ACC112 (cell line): ENCODE measurements at regions not wholly inside any gene's neighbourhood (a gene's known extent, or its start where the extent isn't known, plus 50 kb on each side); places are given as distances from the start of the nearest gene placed in this dataset.

Experiments used
- H2AFZ ChIP-seq: fragments of 200-600 bp; sonication (generic); one replicate; pipeline ENCODE4 v1.6.0; 2017; ENCODE audit warnings: antibody characterized with exemption, low read length; ENCODE audit not compliant: unreplicated experiment
- H3K27ac ChIP-seq: fragments of 200-600 bp; sonication (generic); 2 replicates; pipeline ENCODE4 v1.5.1; 2014; ENCODE audit warnings: low read depth, mild to moderate bottlenecking, antibody characterized with exemption, low read length, moderate library complexity
- H3K27me3 ChIP-seq: fragments of 200-600 bp; sonication (generic); 2 replicates; pipeline ENCODE4 v1.6.1; 2014; ENCODE audit warnings: mild to moderate bottlenecking, antibody characterized with exemption, low read length, moderate library complexity, mixed read lengths; ENCODE audit not compliant: insufficient read depth
- H3K36me3 ChIP-seq: fragments of 200-600 bp; sonication (generic); 2 replicates; pipeline ENCODE4 v1.6.1; 2016; ENCODE audit warnings: mild to moderate bottlenecking, antibody characterized with exemption, low read length, moderate library complexity, mixed read lengths; ENCODE audit not compliant: insufficient read depth
- H3K4me1 ChIP-seq: fragments of 200-600 bp; sonication (generic); one replicate; pipeline ENCODE4 v1.6.1; 2016; ENCODE audit warnings: low read length, mixed read lengths; ENCODE audit not compliant: insufficient read depth, unreplicated experiment, control insufficient read depth
- H3K4me3 ChIP-seq: fragments of 200-600 bp; sonication (generic); 2 replicates; pipeline ENCODE4 v1.5.1; 2014; ENCODE audit warnings: mild to moderate bottlenecking, low read depth, low read length
- H3K79me2 ChIP-seq: fragments of 200-600 bp; sonication (generic); one replicate; pipeline ENCODE4 v1.6.0; 2016; ENCODE audit warnings: low read length; ENCODE audit not compliant: control insufficient read depth, unreplicated experiment, insufficient read depth

DNA sequence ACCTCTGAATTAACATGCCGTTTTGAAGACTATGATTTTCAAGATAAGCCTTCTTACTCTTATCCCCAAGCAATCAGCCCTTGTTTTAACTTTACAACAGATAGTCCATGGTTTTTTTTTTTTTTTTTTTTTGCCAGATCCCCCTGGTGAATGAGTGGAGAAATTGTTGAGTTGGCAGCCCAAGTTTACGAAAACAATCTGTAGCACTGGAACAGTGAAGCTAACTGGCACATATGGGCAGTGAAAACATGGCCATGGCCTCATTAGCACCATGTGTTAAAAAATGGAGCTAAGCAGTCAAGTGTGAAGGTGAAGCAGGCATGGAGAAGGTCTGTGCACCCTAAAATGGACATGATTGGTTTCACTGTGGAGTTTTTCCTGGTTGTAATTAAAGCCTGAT lies 812.1 kb upstream of the MIR17HG start:
- no peaks in the 10 kb centered on the region for H3K36me3 ChIP-seq
- H3K27ac ChIP-seq, result no peak overlapping the region
- H3K27me3 ChIP-seq, result no peaks in the 10 kb centered on the region
- H3K4me3 ChIP-seq, result no peak overlapping the region
- no peaks in the 10 kb centered on the region for H3K4me1 ChIP-seq
- no peaks in the 10 kb centered on the region for H3K79me2 ChIP-seq
- no peak overlapping the region for H2AFZ ChIP-seq

DNA sequence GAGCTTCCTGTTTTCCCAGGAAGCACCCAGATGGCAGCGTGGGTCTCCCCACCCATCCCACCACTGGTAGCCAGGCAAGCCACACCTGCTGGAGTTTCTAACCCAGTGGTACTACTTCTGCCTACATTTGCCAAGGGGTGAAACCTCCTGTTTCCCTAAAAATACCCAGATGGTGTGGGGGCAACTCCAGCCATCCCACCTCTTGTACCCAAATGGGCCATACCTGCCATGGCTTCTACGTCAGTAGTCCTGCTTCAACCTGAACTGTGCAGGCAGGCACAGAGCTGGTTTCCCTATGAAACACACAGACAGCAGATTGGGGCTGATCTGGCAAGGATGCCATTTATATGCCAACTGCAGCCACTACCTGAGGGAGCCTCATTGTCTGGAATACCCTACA lies 809.4 kb upstream of the MIR17HG start:
- Histone ChIP-seq H3K4me3 (no peak overlapping the region), H2AFZ (no peak overlapping the region), H3K4me1 (no peaks in the 10 kb centered on the region), H3K79me2 (no peaks in the 10 kb centered on the region), H3K36me3 (no peaks in the 10 kb centered on the region), H3K27me3 (no peaks in the 10 kb centered on the region), H3K27ac (no peak overlapping the region)

DNA sequence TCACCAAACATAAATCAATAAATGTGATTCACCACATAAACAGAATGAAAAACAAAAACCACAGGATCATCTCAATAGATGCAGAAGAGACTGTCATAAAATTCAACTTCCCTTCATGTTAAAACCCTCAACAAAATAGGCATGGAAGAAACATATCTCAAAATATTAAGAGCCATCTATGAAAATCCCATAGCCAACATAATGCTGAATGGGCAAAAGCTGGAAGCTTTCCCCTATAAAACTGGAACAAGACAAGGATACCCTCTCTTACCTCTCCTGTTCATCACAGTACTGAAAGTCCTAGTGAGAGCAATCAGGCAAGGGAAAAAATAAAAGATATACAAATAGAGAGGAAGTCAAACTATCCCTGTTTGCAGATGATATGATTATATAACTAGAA lies 806.1 kb upstream of the MIR17HG start:
- Histone ChIP-seq H3K79me2 (no peaks in the 10 kb centered on the region), H3K4me3 (no peak overlapping the region), H3K36me3 (no peaks in the 10 kb centered on the region), H2AFZ (no peak overlapping the region), H3K27me3 (no peaks in the 10 kb centered on the region), H3K27ac (no peak overlapping the region), H3K4me1 (no peaks in the 10 kb centered on the region)

DNA sequence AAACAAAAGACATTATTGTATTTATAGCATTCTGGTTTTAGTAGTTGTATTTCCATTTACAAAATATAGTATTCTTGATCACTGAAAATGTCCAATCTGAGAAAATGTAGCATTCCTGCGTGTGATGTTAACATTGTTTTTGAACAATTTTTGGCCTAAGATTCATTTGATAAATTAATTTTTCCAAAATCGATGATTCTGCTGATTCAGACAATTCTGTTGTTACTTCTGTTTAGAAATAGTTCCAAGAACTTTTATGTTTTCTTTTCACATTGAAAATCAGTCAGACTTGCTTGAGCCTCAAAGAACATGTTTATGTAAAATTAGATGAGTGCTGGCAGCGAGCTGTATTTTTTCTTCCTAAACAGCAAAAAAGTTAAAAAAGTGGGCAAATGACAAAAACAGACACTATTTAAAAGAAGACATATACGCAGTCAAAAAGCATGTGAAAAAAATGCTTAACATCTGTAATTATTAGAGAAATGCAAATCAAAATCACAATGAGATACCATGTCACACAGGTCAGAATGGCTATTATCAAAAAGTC lies 804.5 kb upstream of the MIR17HG start:
- no peaks in the 10 kb centered on the region for H3K4me1 ChIP-seq
- no peaks in the 10 kb centered on the region for H3K27me3 ChIP-seq
- no peak overlapping the region for H3K27ac ChIP-seq
- H2AFZ ChIP-seq, result no peak overlapping the region
- no peak overlapping the region for H3K4me3 ChIP-seq
- H3K36me3 ChIP-seq, result no peaks in the 10 kb centered on the region
- no peaks in the 10 kb centered on the region for H3K79me2 ChIP-seq

DNA sequence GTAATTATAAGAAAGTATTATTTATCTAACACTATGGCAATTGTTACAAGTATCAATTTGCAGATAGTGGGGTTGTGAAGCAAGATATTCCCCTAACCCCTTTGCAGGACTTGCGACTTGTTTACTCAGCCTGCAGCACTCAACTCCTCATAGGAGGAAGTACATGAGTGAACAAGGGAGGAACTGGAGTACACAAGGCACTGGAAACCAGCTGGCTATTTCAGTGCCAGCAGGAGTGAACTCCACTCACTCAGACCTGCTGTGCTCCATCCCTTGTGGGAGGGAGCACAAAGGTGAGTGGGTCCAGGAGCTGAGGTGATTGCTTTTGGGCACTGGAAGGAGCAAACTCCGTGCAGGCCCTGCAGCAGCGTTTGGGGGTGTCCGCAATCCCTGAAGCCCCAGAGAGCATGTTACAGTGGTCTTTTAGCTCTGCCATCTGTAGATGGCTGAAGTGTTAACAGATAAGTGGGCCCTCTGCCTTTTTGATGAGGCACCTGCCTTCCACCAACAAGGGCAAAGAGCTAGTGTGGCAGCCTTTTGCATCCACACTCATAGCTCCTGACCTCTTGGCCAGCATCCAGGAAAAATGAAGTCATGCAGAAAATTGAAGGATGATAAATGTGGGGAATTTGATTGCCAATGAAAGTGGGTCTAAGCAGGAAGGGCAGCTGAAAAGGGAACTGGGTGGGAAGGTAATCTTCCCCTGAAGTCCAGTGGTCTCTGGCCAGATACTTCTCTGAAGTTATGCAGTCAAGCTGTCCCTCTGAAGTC lies 802.2 kb upstream of the MIR17HG start:
- Histone ChIP-seq H3K4me3 (no peak overlapping the region), H3K27me3 (no peaks in the 10 kb centered on the region), H2AFZ (no peak overlapping the region), H3K4me1 (no peaks in the 10 kb centered on the region), H3K27ac (no peak overlapping the region), H3K79me2 (no peaks in the 10 kb centered on the region), H3K36me3 (no peaks in the 10 kb centered on the region)

DNA sequence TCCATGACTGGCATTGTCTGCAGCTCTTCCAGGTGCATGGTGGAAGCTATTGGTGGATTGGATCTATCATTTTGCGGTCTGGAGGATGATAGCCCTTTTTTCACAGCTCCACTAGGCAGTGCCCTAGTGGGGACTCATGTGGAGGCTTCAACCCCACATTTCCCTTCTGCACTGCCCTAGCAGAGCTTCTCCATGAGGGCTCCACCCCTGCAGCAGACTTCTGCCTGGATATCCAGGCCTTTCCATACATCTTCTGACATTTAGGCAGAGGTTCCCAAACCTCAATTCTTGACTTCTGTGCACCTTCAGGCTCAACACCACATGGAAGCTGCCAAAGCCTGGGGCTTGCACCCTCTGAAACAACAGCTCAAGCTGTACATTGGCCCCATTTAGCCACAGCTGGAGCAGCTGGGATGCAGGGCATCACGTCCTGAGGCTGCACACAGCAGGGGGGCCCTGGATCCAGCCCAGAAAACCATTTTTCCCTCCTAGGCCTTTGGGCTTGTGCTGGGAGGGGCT lies 800.2 kb upstream of the MIR17HG start:
- H3K79me2 ChIP-seq, result no peaks in the 10 kb centered on the region
- H3K27ac ChIP-seq, result no peak overlapping the region
- no peaks in the 10 kb centered on the region for H3K36me3 ChIP-seq
- H3K27me3 ChIP-seq, result no peaks in the 10 kb centered on the region
- no peaks in the 10 kb centered on the region for H3K4me1 ChIP-seq
- no peak overlapping the region for H3K4me3 ChIP-seq
- H2AFZ ChIP-seq, result no peak overlapping the region

DNA sequence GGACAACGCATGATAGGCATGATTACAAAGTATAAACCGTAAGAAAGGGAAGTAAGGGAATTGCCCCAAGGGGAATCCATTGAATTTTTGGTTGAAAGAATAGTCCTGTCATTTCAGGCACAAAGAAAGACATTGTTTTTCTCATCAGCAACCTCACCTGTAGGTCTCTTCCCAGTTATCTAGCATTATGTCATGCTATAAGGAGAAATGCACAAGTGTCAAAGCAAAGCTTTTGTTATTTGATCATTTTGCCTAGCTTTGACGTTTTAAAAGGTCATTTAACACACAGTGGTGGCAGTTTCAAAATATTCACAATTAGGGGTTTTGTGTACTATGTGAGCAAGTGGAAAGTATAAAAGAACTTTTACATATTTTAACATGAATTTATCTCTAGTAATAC lies 796.2 kb upstream of the MIR17HG start:
- Histone ChIP-seq H3K27me3 (no peaks in the 10 kb centered on the region), H3K27ac (no peak overlapping the region), H3K36me3 (no peaks in the 10 kb centered on the region), H2AFZ (no peak overlapping the region), H3K4me1 (no peaks in the 10 kb centered on the region), H3K79me2 (no peaks in the 10 kb centered on the region), H3K4me3 (no peak overlapping the region)

DNA sequence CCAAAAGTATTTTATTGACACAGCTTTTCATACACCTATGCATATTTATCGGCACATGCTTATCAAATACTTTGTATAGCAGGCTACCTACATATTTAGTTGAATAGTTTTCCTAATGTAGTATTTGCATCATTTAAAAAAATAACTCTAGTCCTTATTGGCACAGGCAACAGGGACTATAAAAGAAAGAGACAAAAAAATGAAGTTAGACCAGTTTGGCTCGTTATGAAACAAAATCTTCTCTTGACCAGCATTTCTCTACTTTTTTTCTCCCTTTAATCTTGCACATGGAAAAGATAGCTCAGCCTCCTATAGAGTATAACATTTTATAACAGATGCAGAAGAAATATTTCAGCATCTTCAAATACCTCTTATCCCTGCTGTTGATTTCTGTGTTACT lies 794.8 kb upstream of the MIR17HG start:
- no peaks in the 10 kb centered on the region for H3K36me3 ChIP-seq
- H3K4me1 ChIP-seq, result no peaks in the 10 kb centered on the region
- H3K4me3 ChIP-seq, result no peak overlapping the region

DNA sequence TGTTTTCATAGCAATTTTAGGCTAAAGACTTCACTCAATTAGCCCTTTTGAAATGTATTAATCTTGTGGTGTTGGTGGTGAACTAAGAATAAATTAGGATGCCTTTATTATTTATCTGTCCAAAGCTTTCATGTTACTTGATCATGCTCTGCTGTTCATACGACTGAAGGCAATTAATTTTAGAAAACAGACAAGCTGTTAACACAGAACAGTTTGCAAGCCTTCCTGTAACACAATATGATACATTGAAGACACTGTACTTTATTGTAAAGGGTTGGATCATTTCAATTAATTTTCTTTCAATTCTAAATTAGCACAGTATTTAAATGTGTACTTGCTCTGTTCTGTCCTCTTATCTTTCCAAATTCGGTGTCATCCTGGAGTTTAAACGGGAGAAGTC lies 794.3 kb upstream of the MIR17HG start:
- no peak overlapping the region for H2AFZ ChIP-seq

More for the DNA sequence above, 794.8 kb upstream of the MIR17HG start:
- H3K27me3 ChIP-seq, result no peaks in the 10 kb centered on the region
- no peak overlapping the region for H3K27ac ChIP-seq
- H3K79me2 ChIP-seq, result no peaks in the 10 kb centered on the region
- H2AFZ ChIP-seq, result no peak overlapping the region

DNA sequence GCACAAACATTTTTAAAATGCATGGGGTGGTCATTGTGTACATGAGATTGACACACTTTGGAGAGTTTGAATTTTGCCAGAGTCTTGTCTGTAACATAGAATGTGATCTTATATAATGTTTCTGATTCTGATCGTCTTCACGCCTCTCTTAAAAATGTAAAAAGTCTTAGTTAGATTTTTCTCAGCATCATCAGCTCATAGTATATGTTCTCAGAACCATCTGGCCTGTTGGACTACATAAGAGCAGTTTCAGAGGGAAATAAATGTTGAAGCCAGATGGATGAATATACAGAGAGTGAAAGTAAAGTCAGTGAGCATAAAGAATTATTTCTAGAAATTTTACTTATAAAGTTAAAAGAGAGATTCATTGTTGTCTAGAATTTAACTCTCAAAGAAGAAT lies 789.9 kb upstream of the MIR17HG start:
- H3K36me3 ChIP-seq, result no peaks in the 10 kb centered on the region
- H3K4me1 ChIP-seq, result no peaks in the 10 kb centered on the region
- no peak overlapping the region for H2AFZ ChIP-seq
- H3K4me3 ChIP-seq, result no peak overlapping the region
- H3K27me3 ChIP-seq, result no peaks in the 10 kb centered on the region
- no peaks in the 10 kb centered on the region for H3K79me2 ChIP-seq
- H3K27ac ChIP-seq, result no peak overlapping the region

More for the DNA sequence above, 794.3 kb upstream of the MIR17HG start:
- Histone ChIP-seq H3K36me3 (no peaks in the 10 kb centered on the region), H3K4me3 (no peak overlapping the region), H3K4me1 (no peaks in the 10 kb centered on the region), H3K27ac (no peak overlapping the region), H3K79me2 (no peaks in the 10 kb centered on the region), H3K27me3 (no peaks in the 10 kb centered on the region)

DNA sequence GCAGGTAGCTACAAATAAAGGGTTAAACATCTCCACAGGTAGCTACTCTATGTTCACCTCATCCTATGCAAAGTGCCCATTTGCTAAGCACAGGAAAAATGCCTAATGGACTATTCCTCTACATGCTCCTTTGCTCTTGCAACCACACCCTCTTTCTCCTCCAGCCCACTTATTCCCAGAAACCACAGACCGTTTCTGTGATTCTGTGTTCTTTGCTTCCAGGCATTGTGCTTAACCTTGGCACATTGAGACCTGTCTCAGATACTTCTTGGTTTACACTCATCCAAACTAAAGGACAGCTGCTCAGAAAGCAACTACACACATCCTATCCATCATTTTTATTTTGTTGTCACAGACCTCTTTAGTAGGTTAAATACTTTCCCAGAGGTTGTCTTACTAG lies 785.0 kb upstream of the MIR17HG start:
- no peaks in the 10 kb centered on the region for H3K79me2 ChIP-seq
- no peaks in the 10 kb centered on the region for H3K36me3 ChIP-seq
- no peaks in the 10 kb centered on the region for H3K27me3 ChIP-seq
- no peak overlapping the region for H3K27ac ChIP-seq
- no peaks in the 10 kb centered on the region for H3K4me1 ChIP-seq
- H3K4me3 ChIP-seq, result no peak overlapping the region
- H2AFZ ChIP-seq, result no peak overlapping the region
